Cardiac fibroblast (primary cell): ENCODE measurements at regions not wholly inside any gene's neighbourhood (a gene's known extent, or its start where the extent isn't known, plus 50 kb on each side); places are given as distances from the start of the nearest gene placed in this dataset.

Source experiments
- DNase-seq, 2 donors: peaks; one replicate each; pipeline versions ENCODE4 v3.0.0 to v3.0.0-alpha.2; 2010; ENCODE audit warnings: low read depth in 2 of 2
- H3K4me3 ChIP-seq, 2 donors: replicated peaks in 1 of 2; 1 replicate in 1 of 2; 2 replicates in 1 of 2; pipeline ENCODE4 v1.5.1; 2011; ENCODE audit warnings: low read depth in 2 of 2, low read length in 2 of 2, mild to moderate bottlenecking in 2 of 2, moderate library complexity in 1 of 2
- TF ChIP-seq, protein P1 (sequence below): IDR thresholded peaks from one replicate; pipeline ENCODE4 v1.5.1; 2011; ENCODE audit warnings: low read depth, mild to moderate bottlenecking, low read length, inconsistent platforms

DNA sequence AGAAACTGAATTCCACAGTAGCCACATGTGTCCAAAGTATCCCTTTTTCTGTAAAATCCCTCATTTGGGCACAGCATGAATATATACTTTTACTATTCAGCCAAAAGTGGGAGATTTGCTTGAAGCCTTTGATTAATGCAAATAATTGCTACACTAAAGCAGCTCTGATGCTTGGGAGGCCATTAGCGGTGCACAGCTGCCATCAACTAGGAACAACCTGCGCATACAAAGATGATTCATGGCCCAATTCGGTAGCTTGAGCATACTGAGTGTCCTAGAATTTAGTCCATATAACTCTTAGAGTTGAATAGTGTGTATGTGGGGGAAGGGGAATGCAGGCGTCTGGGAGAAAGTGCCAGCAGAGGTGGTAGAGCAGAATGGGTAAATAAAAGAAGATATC is 277.0 kb upstream of the RMST start:
- H3K4me3 ChIP-seq = no peak overlapping the region
- TF ChIP-seq, protein P1, sequence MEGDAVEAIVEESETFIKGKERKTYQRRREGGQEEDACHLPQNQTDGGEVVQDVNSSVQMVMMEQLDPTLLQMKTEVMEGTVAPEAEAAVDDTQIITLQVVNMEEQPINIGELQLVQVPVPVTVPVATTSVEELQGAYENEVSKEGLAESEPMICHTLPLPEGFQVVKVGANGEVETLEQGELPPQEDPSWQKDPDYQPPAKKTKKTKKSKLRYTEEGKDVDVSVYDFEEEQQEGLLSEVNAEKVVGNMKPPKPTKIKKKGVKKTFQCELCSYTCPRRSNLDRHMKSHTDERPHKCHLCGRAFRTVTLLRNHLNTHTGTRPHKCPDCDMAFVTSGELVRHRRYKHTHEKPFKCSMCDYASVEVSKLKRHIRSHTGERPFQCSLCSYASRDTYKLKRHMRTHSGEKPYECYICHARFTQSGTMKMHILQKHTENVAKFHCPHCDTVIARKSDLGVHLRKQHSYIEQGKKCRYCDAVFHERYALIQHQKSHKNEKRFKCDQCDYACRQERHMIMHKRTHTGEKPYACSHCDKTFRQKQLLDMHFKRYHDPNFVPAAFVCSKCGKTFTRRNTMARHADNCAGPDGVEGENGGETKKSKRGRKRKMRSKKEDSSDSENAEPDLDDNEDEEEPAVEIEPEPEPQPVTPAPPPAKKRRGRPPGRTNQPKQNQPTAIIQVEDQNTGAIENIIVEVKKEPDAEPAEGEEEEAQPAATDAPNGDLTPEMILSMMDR = no peak
- DNase-seq = no peak

DNA sequence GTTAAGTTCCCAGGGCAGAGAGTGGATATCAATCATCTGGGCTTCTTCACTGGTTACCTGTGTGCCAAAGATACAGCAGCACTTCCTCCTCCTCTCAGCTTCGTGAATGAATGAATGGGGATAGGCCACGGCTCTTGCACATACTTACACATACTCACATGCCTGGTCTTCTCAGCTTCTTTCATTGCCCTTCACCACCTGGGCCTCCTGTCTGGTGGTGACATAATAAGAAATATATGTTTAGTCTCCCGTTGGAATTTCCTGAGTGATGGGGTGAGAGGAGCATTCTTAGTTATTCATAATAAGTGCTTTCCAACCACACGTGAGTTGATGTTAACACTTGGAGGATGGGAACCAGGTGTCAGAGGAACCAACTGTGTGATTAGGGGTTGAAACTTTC is 268.1 kb upstream of the RMST start:
- no peak for DNase-seq
- TF ChIP-seq, protein P1 = no peak
- H3K4me3 ChIP-seq = no peak overlapping the region

DNA sequence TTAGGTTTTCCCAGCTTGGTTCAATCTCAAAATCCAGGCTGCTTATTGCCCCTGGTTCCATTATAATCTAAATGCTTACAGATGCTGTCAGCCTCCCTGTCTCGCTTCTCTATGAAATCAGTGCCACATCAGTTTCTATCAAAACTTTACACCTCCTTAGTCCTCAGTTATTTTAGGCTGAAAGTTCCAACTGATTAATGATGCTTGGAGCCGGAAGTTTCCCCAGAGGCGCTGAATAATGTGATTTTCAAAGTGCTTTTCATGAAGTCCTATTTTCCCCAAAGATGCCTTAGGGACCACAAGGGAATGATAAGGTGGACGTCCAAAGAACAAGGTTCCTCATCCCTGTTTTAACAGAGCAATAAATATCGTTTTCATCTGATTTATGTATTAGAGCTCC is 262.4 kb upstream of the RMST start:
- DNase-seq = no peak
- TF ChIP-seq, protein P1 = no peak
- no peak overlapping the region for H3K4me3 ChIP-seq

DNA sequence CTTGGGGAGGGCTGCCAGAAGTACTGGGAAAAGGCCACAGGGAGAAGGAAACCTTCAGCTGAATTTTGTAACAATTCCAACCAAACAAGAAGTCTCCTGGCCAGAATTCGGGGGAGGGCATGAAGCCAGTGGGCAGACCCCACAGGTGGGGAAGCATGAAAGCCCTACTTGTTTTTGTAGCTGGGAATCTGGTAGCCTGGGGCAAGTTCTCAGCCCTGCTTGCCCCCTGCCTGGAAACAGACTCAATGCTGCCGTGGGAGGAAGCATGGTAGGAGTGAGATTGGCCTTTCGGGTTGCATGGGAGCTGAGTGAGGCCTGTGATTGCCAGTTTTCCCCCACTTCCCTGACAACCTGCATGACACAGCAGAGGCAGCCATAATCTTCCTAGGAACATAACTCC is 259.2 kb upstream of the RMST start:
- no peak for DNase-seq
- no peak overlapping the region for H3K4me3 ChIP-seq
- TF ChIP-seq, protein P1 = no peak

DNA sequence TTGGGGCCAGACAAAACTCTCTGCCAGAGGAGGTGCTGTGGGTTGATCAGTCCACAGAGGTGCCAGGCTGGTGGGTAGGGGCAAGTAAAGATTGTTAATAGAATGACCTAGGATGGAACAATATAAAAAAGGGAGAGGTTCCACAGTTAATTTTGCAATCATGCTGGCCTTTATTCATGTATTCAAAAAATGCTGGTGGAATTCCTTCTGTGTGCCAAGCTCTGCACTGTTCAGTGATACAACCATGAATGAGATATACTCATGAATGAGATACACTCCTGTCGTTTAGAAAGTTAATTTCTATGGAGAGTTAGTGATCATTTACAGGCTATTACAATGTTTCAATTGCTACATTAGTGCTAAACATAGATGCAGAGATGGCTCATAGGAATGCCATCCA is 252.6 kb upstream of the RMST start:
- H3K4me3 ChIP-seq = no peak overlapping the region
- DNase-seq = no peak
- TF ChIP-seq, protein P1 = no peak

DNA sequence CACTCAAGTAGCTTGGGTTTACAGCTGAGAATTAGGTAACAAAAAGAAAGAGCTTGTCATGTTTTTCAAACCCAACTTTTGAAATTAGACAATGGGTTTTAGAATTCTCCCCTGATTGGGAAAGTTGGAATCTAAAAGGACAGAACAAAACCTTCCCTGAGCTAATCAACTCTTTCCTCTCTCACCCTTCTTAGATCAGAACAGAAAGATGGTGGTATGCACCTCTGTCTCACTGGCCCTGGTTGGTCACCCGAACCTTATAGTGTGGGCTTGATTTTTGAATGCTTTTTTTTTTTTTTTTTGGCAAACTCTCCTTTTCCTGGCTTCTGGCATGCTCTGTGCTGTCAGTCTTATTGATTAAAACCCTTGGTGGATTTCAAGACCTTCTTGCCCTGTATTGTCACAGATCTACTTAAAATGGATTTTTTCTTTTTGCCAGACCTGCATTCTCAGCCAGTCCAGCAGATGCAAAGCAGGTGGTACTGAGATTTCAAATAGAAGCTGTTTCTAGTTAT is 251.1 kb upstream of the RMST start:
- DNase-seq = no peak
- TF ChIP-seq, protein P1 = no peak
- no peak overlapping the region for H3K4me3 ChIP-seq

DNA sequence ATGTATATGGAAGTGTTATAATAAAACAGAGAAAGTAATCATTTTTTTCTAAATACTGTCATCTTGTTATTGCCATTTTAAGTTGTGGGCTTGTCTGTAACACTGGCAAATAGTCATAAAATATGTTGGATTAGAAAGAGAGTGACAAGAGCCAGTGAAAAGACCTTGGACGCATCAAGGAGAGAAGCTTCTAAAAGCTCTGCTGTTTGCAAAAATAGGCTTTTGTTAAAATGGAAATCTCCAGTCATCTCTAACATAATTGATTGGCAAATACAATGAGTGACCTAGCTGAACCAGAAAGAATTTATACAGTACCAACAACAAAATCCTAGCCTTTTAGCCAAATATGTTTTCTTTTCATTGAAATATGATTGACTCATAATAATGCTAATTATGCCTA is 245.8 kb upstream of the RMST start:
- no peak for DNase-seq
- H3K4me3 ChIP-seq = no peak overlapping the region
- TF ChIP-seq, protein P1 = no peak
